Renal cortical epithelial cell (primary cell): ENCODE measurements at regions not wholly inside any gene's neighbourhood (a gene's known extent, or its start where the extent isn't known, plus 50 kb on each side); places are given as distances from the start of the nearest gene placed in this dataset.

Source experiments
- DNase-seq: peaks from one replicate; pipeline ENCODE4 v3.0.0-alpha.2; 2011; ENCODE audit warnings: low read depth

- no peak for DNase-seq
Observed at GRCh38 chr7:118022546-118022945, 149.3 kb upstream of the CTTNBP2 start.

- DNase-seq: peak; percentile 10
Observed at GRCh38 chr7:118026791-118027190, 153.6 kb upstream of the CTTNBP2 start.

GRCh38 chr7:118028226-118028625, 155.0 kb upstream of the CTTNBP2 start:
- DNase-seq: no peak

- DNase-seq: no peak
Observed at GRCh38 chr7:118029826-118030422, 154.0 kb upstream of the LSM8 start.

- DNase-seq: no peak
Observed at GRCh38 chr7:118033273-118033672, 150.7 kb upstream of the LSM8 start.

- DNase-seq: no peak
Observed at GRCh38 chr7:118039963-118040489, 143.9 kb upstream of the LSM8 start.

GRCh38 chr7:118040562-118040961, 143.4 kb upstream of the LSM8 start:
- DNase-seq: no peak

GRCh38 chr7:118041251-118041878, 142.6 kb upstream of the LSM8 start:
- DNase-seq: no peak

GRCh38 chr7:118045629-118046028, 138.3 kb upstream of the LSM8 start:
- DNase-seq: no peak

GRCh38 chr7:118046086-118046485, 137.9 kb upstream of the LSM8 start:
- no peak for DNase-seq

GRCh38 chr7:118046801-118047200, 137.2 kb upstream of the LSM8 start:
- no peak for DNase-seq

GRCh38 chr7:118052336-118052735, 131.6 kb upstream of the LSM8 start:
- no peak for DNase-seq

GRCh38 chr7:118053353-118053752, 130.6 kb upstream of the LSM8 start:
- DNase-seq: no peak

GRCh38 chr7:118054529-118054928, 129.4 kb upstream of the LSM8 start:
- no peak for DNase-seq

GRCh38 chr7:118055647-118056046, 128.3 kb upstream of the LSM8 start:
- DNase-seq: no peak

- peak; percentile 87 for DNase-seq
Observed at GRCh38 chr7:118057404-118057803, 126.6 kb upstream of the LSM8 start.

GRCh38 chr7:118059209-118059608, 124.8 kb upstream of the LSM8 start:
- peak; percentile 13 for DNase-seq

GRCh38 chr7:118060692-118061091, 123.3 kb upstream of the LSM8 start:
- no peak for DNase-seq

GRCh38 chr7:118061386-118061785, 122.6 kb upstream of the LSM8 start:
- DNase-seq: no peak

GRCh38 chr7:118072893-118073674, 110.9 kb upstream of the LSM8 start:
- DNase-seq: no peak

- DNase-seq: no peak
Observed at GRCh38 chr7:118075936-118076335, 108.0 kb upstream of the LSM8 start.

- DNase-seq: no peak
Observed at GRCh38 chr7:118076564-118076963, 107.4 kb upstream of the LSM8 start.

- DNase-seq: no peak
Observed at GRCh38 chr7:118078015-118078414, 105.9 kb upstream of the LSM8 start.
